ENCODE measurements at regions not wholly inside any gene's neighbourhood (a gene's known extent, or its start where the extent isn't known, plus 50 kb on each side); places are given as distances from the start of the nearest gene placed in this dataset.

GRCh38 chr3:55409806-55410205 is 77.3 kb downstream of the WNT5A start:
- TF ChIP-seq CTCF (conservative IDR thresholded peaks at IDR 0.05; ENCODE audit: low read length) = no peak
- TF ChIP-seq EZH2phosphoT487 (IDR thresholded peaks at IDR 0.05; ENCODE audit: borderline replicate concordance) = no peak

All from Loucy (cell line).